HEK293 (cell line): ENCODE measurements at regions not wholly inside any gene's neighbourhood (a gene's known extent, or its start where the extent isn't known, plus 50 kb on each side); places are given as distances from the start of the nearest gene placed in this dataset.

Experiments used
- CTCF ChIA-PET: fragments of 350-600 bp; formaldehyde crosslinking; extraction: SDS; loops from one replicate; lab custom pipeline; 2021; ENCODE audit warnings: antibody characterized with exemption; lab: Yijun Ruan, JAX
- POLR2A ChIA-PET: fragments of 300-600 bp; formaldehyde crosslinking; extraction: SDS; loops from one replicate; lab custom pipeline; 2020; ENCODE audit warnings: antibody characterized with exemption, inconsistent platforms; lab: Yijun Ruan, JAX
- H3K27ac ChIP-seq: fragments of 200-500 bp; sonication (Bioruptor generic); 2 replicates; pipeline ENCODE4 v1.5.1; 2014; ENCODE audit warnings: low read depth, low read length, control low read depth, inconsistent platforms; ENCODE audit errors: extremely low read depth
- H3K36me3 ChIP-seq, 2 experiments: fragments of 200-500 bp in 1 of 2; sonication (Bioruptor generic) in 1 of 2; 1 replicate in 1 of 2; 2 replicates in 1 of 2; pipeline ENCODE4 v1.5.1; 2014 to 2017; ENCODE audit warnings: inconsistent platforms in 2 of 2, low read length in 2 of 2; ENCODE audit not compliant: control insufficient read depth in 2 of 2, insufficient read depth in 1 of 2
- H3K4me1 ChIP-seq: fragments of 200-500 bp; sonication (Bioruptor generic); 2 replicates; pipeline ENCODE4 v1.5.1; 2014; ENCODE audit warnings: mild to moderate bottlenecking, low read length, inconsistent platforms; ENCODE audit not compliant: control insufficient read depth, insufficient read depth
- H3K4me3 ChIP-seq: 2 replicates; pipeline ENCODE4 v1.5.1; 2011; ENCODE audit warnings: low read depth, mild to moderate bottlenecking, control low read depth, low read length, moderate library complexity
- H3K9me3 ChIP-seq: fragments of 200-500 bp; sonication (Bioruptor generic); 2 replicates; pipeline ENCODE4 v1.5.1; 2014; ENCODE audit warnings: low read depth, low read length, inconsistent platforms; ENCODE audit not compliant: control insufficient read depth, insufficient read depth
- CTCF ChIP-seq: fragments of 450-650 bp; formaldehyde crosslinking; IDR thresholded peaks from 2 replicates; pipeline ENCODE4 v1.5.1; 2016; ENCODE audit warnings: missing biosample characterization, missing genetic modification characterization
- ZBTB20 ChIP-seq: fragments of 450-650 bp; formaldehyde crosslinking; IDR thresholded peaks from 2 replicates; pipeline ENCODE4 v1.5.1; 2016; ENCODE audit warnings: missing biosample characterization, missing genetic modification characterization
- ZIC2 ChIP-seq: fragments of 450-650 bp; formaldehyde crosslinking; IDR thresholded peaks from 2 replicates; pipeline ENCODE4 v1.5.1; 2016; ENCODE audit warnings: missing biosample characterization, missing genetic modification characterization
- ZNF19 ChIP-seq: fragments of 450-650 bp; formaldehyde crosslinking; IDR thresholded peaks from 2 replicates; pipeline ENCODE4; 2016; ENCODE audit warnings: missing biosample characterization, missing genetic modification characterization, low read depth
- ZNF214 ChIP-seq: fragments of 450-650 bp; formaldehyde crosslinking; IDR thresholded peaks from 2 replicates; pipeline ENCODE4 v1.5.1; 2017; ENCODE audit warnings: missing biosample characterization, mild to moderate bottlenecking, missing genetic modification characterization, borderline replicate concordance
- ZNF239 ChIP-seq: fragments of 450-650 bp; formaldehyde crosslinking; IDR thresholded peaks from 2 replicates; pipeline ENCODE4 v1.5.1; 2016; ENCODE audit warnings: missing biosample characterization, missing genetic modification characterization
- ZNF24 ChIP-seq: fragments of 450-650 bp; formaldehyde crosslinking; IDR thresholded peaks from 2 replicates; pipeline ENCODE4 v1.5.1; 2016; ENCODE audit warnings: missing biosample characterization, missing genetic modification characterization
- ZNF514 ChIP-seq: fragments of 450-650 bp; formaldehyde crosslinking; IDR thresholded peaks from 2 replicates; pipeline ENCODE4 v1.5.1; 2016; ENCODE audit warnings: missing biosample characterization, missing genetic modification characterization
- ZNF549 ChIP-seq: fragments of 450-650 bp; IDR thresholded peaks from 2 replicates; pipeline ENCODE4 v1.5.1; 2018; ENCODE audit warnings: missing biosample characterization, missing genetic modification characterization, mild to moderate bottlenecking, inconsistent platforms, moderate library complexity
- ZNF677 ChIP-seq: fragments of 450-650 bp; IDR thresholded peaks from 2 replicates; pipeline ENCODE4 v1.5.0; 2018; ENCODE audit warnings: missing biosample characterization, mild to moderate bottlenecking, missing genetic modification characterization, moderate library complexity
- TF ChIP-seq, protein P1 (sequence below): fragments of 450-650 bp; formaldehyde crosslinking; IDR thresholded peaks from 2 replicates; pipeline ENCODE4 v1.5.1; 2016; ENCODE audit warnings: missing biosample characterization, missing genetic modification characterization
- TF ChIP-seq, protein P2 (sequence below): fragments of 450-650 bp; formaldehyde crosslinking; conservative IDR thresholded peaks from 2 replicates; pipeline ENCODE4 v1.5.1; 2016; ENCODE audit warnings: low read depth, missing biosample characterization, missing genetic modification characterization
- TF ChIP-seq, protein P3 (sequence below): fragments of 450-650 bp; formaldehyde crosslinking; IDR thresholded peaks from 2 replicates; pipeline ENCODE4 v1.5.1; 2016; ENCODE audit warnings: missing biosample characterization, missing genetic modification characterization

DNA sequence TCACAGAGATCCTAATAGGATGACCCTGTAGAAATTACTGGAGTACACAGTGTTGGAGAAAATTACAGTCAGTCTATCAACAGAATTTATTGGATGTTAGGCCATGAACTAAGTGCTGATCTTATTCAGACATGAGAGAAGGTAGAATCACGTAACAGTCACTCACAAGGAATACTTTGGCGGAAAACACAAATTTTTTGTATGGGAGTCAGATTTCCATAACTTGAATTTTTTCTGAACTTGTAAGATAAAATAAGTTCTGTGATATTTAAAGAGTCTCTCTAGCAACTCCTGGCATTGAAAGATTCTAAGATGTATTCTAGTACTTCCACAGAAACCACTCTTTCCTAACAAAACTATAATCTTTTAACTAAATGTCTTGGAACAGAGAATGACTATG, 178.8 kb upstream of the MME start:
- Histone ChIP-seq H3K4me1 (no peaks in the 10 kb centered on the region), H3K9me3 (no peaks in the 10 kb centered on the region), H3K27ac (no peak overlapping the region), H3K36me3 (no peaks in the 10 kb centered on the region), H3K4me3 (no peak overlapping the region)
- POLR2A ChIA-PET = no interaction called here
- CTCF ChIA-PET = no interaction called here
- TF ChIP-seq ZNF677 (tag by site-specific recombination) (no peak), ZNF19 (tag by site-specific recombination) (no peak)
- TF ChIP-seq, protein P1, sequence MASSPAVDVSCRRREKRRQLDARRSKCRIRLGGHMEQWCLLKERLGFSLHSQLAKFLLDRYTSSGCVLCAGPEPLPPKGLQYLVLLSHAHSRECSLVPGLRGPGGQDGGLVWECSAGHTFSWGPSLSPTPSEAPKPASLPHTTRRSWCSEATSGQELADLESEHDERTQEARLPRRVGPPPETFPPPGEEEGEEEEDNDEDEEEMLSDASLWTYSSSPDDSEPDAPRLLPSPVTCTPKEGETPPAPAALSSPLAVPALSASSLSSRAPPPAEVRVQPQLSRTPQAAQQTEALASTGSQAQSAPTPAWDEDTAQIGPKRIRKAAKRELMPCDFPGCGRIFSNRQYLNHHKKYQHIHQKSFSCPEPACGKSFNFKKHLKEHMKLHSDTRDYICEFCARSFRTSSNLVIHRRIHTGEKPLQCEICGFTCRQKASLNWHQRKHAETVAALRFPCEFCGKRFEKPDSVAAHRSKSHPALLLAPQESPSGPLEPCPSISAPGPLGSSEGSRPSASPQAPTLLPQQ (tag by site-specific recombination) = no peak

- ChIA-PET POLR2A (no interaction called here), CTCF (no interaction called here)
- H3K27ac ChIP-seq = no peak overlapping the region
- TF ChIP-seq, protein P2, sequence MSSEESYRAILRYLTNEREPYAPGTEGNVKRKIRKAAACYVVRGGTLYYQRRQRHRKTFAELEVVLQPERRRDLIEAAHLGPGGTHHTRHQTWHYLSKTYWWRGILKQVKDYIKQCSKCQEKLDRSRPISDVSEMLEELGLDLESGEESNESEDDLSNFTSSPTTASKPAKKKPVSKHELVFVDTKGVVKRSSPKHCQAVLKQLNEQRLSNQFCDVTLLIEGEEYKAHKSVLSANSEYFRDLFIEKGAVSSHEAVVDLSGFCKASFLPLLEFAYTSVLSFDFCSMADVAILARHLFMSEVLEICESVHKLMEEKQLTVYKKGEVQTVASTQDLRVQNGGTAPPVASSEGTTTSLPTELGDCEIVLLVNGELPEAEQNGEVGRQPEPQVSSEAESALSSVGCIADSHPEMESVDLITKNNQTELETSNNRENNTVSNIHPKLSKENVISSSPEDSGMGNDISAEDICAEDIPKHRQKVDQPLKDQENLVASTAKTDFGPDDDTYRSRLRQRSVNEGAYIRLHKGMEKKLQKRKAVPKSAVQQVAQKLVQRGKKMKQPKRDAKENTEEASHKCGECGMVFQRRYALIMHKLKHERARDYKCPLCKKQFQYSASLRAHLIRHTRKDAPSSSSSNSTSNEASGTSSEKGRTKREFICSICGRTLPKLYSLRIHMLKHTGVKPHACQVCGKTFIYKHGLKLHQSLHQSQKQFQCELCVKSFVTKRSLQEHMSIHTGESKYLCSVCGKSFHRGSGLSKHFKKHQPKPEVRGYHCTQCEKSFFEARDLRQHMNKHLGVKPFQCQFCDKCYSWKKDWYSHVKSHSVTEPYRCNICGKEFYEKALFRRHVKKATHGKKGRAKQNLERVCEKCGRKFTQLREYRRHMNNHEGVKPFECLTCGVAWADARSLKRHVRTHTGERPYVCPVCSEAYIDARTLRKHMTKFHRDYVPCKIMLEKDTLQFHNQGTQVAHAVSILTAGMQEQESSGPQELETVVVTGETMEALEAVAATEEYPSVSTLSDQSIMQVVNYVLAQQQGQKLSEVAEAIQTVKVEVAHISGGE (tag by site-specific recombination) = no peak
- TF ChIP-seq ZIC2 (tag by site-specific recombination) = no peak
- no peak for TF ChIP-seq ZNF214 (tag by site-specific recombination)
- TF ChIP-seq ZNF239 (tag by site-specific recombination) = no peak
- TF ChIP-seq CTCF (tag by site-specific recombination) = no peak
- TF ChIP-seq, protein P3, sequence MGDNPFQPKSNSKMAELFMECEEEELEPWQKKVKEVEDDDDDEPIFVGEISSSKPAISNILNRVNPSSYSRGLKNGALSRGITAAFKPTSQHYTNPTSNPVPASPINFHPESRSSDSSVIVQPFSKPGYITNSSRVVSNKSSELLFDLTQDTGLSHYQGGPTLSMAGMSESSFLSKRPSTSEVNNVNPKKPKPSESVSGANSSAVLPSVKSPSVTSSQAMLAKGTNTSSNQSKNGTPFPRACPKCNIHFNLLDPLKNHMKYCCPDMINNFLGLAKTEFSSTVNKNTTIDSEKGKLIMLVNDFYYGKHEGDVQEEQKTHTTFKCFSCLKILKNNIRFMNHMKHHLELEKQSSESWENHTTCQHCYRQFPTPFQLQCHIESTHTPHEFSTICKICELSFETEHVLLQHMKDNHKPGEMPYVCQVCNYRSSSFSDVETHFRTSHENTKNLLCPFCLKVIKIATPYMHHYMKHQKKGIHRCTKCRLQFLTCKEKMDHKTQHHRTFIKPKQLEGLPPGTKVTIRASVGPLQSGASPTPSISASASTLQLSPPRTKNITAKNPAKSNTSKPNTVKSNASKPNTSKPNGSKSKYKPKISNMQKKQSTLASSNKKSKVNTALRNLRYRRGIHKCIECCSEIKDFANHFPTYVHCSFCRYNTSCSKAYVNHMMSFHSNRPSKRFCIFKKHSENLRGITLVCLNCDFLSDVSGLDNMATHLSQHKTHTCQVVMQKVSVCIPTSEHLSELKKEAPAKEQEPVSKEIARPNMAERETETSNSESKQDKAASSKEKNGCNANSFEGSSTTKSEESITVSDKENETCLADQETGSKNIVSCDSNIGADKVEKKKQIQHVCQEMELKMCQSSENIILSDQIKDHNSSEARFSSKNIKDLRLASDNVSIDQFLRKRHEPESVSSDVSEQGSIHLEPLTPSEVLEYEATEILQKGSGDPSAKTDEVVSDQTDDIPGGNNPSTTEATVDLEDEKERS (tag by site-specific recombination) = no peak
- no peak for TF ChIP-seq ZNF549 (tag by site-specific recombination)
- no peak for TF ChIP-seq ZBTB20 (tag by site-specific recombination)
- TF ChIP-seq ZNF514 (tag by site-specific recombination) = no peak
- TF ChIP-seq ZNF24 (tag by site-specific recombination) = no peak
- no peaks in the 10 kb centered on the region for H3K36me3 ChIP-seq
- no peaks in the 10 kb centered on the region for H3K4me1 ChIP-seq
- H3K4me3 ChIP-seq = no peak overlapping the region
- no peaks in the 10 kb centered on the region for H3K9me3 ChIP-seq
Observed at GRCh38 chr3:154900816-154901215, 179.3 kb upstream of the MME start.
